Chondrocyte (in vitro differentiated cells): ENCODE measurements at regions not wholly inside any gene's neighbourhood (a gene's known extent, or its start where the extent isn't known, plus 50 kb on each side); places are given as distances from the start of the nearest gene placed in this dataset.

Source experiments
- DNase-seq: peaks from one replicate; pipeline ENCODE4 v3.0.0; 2021; ENCODE audit warnings: mixed read lengths, low spot score
- H3K27ac Mint-ChIP-seq: one replicate; pipeline ENCODE4 v1.8.0; 2021; ENCODE audit warnings: mild to moderate bottlenecking, moderate library complexity, mixed read lengths; ENCODE audit not compliant: unreplicated experiment
- H3K27me3 Mint-ChIP-seq: 2 replicates; pipeline ENCODE4 v1.8.0; 2021; ENCODE audit warnings: low read depth, mixed read lengths
- H3K36me3 Mint-ChIP-seq: 2 replicates; pipeline ENCODE4 v1.8.0; 2021; ENCODE audit warnings: low read depth, mixed read lengths
- H3K4me1 Mint-ChIP-seq: 2 replicates; pipeline ENCODE4 v1.8.0; 2021; ENCODE audit warnings: low read depth, mild to moderate bottlenecking, mixed read lengths
- H3K4me3 Mint-ChIP-seq: one replicate; pipeline ENCODE4 v1.8.0; 2021; ENCODE audit warnings: mild to moderate bottlenecking, moderate library complexity, mixed read lengths; ENCODE audit not compliant: unreplicated experiment
- H3K9me3 Mint-ChIP-seq: 2 replicates; pipeline ENCODE4 v1.8.0; 2021; ENCODE audit warnings: low read depth, mixed read lengths
- CTCF ChIP-seq: fragments of 200-600 bp; sonication (generic); IDR thresholded peaks from 2 replicates; pipeline ENCODE4 v1.5.0; 2021; ENCODE audit warnings: antibody characterized with exemption, mild to moderate bottlenecking, moderate library complexity

GRCh38 chr4:123816462-123816861, 419.9 kb downstream of the SPRY1 start:
- TF ChIP-seq CTCF, result no peak
- peaks cover 4% of the 10 kb centered on the region for H3K4me1 Mint-ChIP-seq
- peaks cover 4% of the 10 kb centered on the region for H3K9me3 Mint-ChIP-seq
- H3K27ac Mint-ChIP-seq, result no peak overlapping the region
- H3K4me3 Mint-ChIP-seq, result no peak overlapping the region
- no peak for DNase-seq
- H3K36me3 Mint-ChIP-seq, result no peaks in the 10 kb centered on the region
- no peaks in the 10 kb centered on the region for H3K27me3 Mint-ChIP-seq

- Mint-ChIP-seq H3K4me1 (peaks cover 11% of the 10 kb centered on the region), H3K9me3 (peaks cover 4% of the 10 kb centered on the region), H3K27ac (no peak overlapping the region)
Observed at GRCh38 chr4:123817025-123817688, 420.6 kb downstream of the SPRY1 start.

GRCh38 chr4:123819362-123820035, 422.9 kb downstream of the SPRY1 start:
- H3K36me3 Mint-ChIP-seq, result no peaks in the 10 kb centered on the region
- DNase-seq, result no peak
- H3K27ac Mint-ChIP-seq, result no peak overlapping the region
- no peak overlapping the region for H3K4me3 Mint-ChIP-seq
- H3K27me3 Mint-ChIP-seq, result no peaks in the 10 kb centered on the region
- TF ChIP-seq CTCF, result no peak
- H3K9me3 Mint-ChIP-seq, result peaks cover 4% of the 10 kb centered on the region
- H3K4me1 Mint-ChIP-seq, result peaks cover 22% of the 10 kb centered on the region

More at GRCh38 chr4:123817025-123817688, 420.6 kb downstream of the SPRY1 start:
- H3K36me3 Mint-ChIP-seq, result no peaks in the 10 kb centered on the region
- H3K27me3 Mint-ChIP-seq, result no peaks in the 10 kb centered on the region
- DNase-seq, result no peak
- TF ChIP-seq CTCF, result no peak
- H3K4me3 Mint-ChIP-seq, result no peak overlapping the region

GRCh38 chr4:123821861-123822260, 425.3 kb downstream of the SPRY1 start:
- Mint-ChIP-seq H3K4me1 (peaks cover 40% of the 10 kb centered on the region), H3K4me3 (no peak overlapping the region), H3K36me3 (no peaks in the 10 kb centered on the region), H3K9me3 (peaks cover 4% of the 10 kb centered on the region), H3K27me3 (no peaks in the 10 kb centered on the region), H3K27ac (no peak overlapping the region)
- no peak for TF ChIP-seq CTCF
- DNase-seq, result no peak

GRCh38 chr4:123822353-123822752, 425.8 kb downstream of the SPRY1 start:
- H3K27ac Mint-ChIP-seq, result no peak overlapping the region

More at GRCh38 chr4:123822353-123822752, 425.8 kb downstream of the SPRY1 start:
- Mint-ChIP-seq H3K27me3 (no peaks in the 10 kb centered on the region), H3K4me3 (no peak overlapping the region), H3K36me3 (no peaks in the 10 kb centered on the region), H3K9me3 (peaks cover 4% of the 10 kb centered on the region), H3K4me1 (peaks cover 44% of the 10 kb centered on the region)
- TF ChIP-seq CTCF, result no peak
- no peak for DNase-seq
